Activated T-helper 1 cell treated with anti-CD3 and anti-CD28 coated beads, Interleukin-12 subunit alpha, Interleukin-12 subunit beta, Interleukin-2, Interleukin-4 antibody, amounts not matched to agents 30 ng/mL and 10 ng/mL and 1 ng/mL, durations not matched to agents 14 hours and 24 hours and 36 hours (primary cell): ENCODE measurements at regions not wholly inside any gene's neighbourhood (a gene's known extent, or its start where the extent isn't known, plus 50 kb on each side); places are given as distances from the start of the nearest gene placed in this dataset.
A peak's percentile ranks its signal among the peaks of the same experiment; 100 is the strongest.
"Not testable (repeated sequence)": the region's sequence is repeated elsewhere in the genome, so short reads cannot be mapped to it uniquely, and the experiment has no call there.

Experiments used
- DNase-seq: peaks from one replicate; pipeline ENCODE4 v3.0.0; 2021; ENCODE audit warnings: low spot score
- H3K27ac Mint-ChIP-seq: one replicate; pipeline ENCODE4 v1.8.0; 2021; ENCODE audit warnings: mild to moderate bottlenecking, mixed read lengths
- H3K27me3 Mint-ChIP-seq: one replicate; pipeline ENCODE4 v1.8.0; 2022; ENCODE audit warnings: mild to moderate bottlenecking, moderate library complexity, mixed read lengths; ENCODE audit not compliant: insufficient read depth
- H3K36me3 Mint-ChIP-seq: one replicate; pipeline ENCODE4 v1.8.0; 2021; ENCODE audit warnings: low read depth, mixed read lengths
- H3K4me1 Mint-ChIP-seq: one replicate; pipeline ENCODE4 v1.8.0; 2021; ENCODE audit warnings: low read depth, mixed read lengths
- H3K4me3 Mint-ChIP-seq: one replicate; pipeline ENCODE4 v1.8.0; 2021; ENCODE audit warnings: mild to moderate bottlenecking, moderate library complexity, mixed read lengths
- H3K9me3 Mint-ChIP-seq: one replicate; pipeline ENCODE4 v1.8.0; 2021; ENCODE audit warnings: mixed read lengths
- intact Hi-C: fragments of 100-400 bp; cut with micrococcal nuclease; formaldehyde crosslinking; loops from one replicate; pipeline ENCODE4 v1.15.1; 2024

DNA sequence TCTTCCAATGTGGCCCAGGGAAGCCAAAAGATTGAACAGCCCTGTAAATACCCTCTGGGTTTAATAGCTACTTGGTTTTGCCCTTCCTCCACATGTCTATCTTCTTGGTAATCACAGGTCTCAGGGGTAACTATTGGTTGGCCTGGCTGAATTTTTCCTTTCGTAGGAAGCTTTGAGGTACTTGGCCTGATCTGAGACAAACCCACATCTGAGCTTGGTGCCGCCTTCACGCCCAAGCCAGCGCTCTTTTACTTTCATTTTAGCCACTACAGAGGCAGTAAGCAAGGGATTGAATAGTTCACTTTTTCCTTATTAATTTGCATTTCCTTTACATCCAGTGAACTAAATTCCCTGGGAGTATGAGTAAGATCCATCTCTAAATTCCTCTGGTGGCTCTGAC is 397.6 kb upstream of the USP9Y start:
- no peaks in the 10 kb centered on the region for H3K36me3 Mint-ChIP-seq
- DNase-seq, result no peak
- no peaks in the 10 kb centered on the region for H3K4me1 Mint-ChIP-seq
- no peaks in the 10 kb centered on the region for H3K9me3 Mint-ChIP-seq
- H3K27me3 Mint-ChIP-seq, result no peaks in the 10 kb centered on the region
- peak overlapping the region; percentile 34 for H3K4me3 Mint-ChIP-seq
- intact Hi-C loops, result no loop called here
- no peak overlapping the region for H3K27ac Mint-ChIP-seq

GRCh38 chrY:12305456-12305855 is 395.6 kb upstream of the USP9Y start:
- Mint-ChIP-seq H3K4me3 (no peak overlapping the region), H3K4me1 (no peaks in the 10 kb centered on the region), H3K9me3 (no peaks in the 10 kb centered on the region), H3K27me3 (no peaks in the 10 kb centered on the region), H3K36me3 (no peaks in the 10 kb centered on the region), H3K27ac (no peak overlapping the region)
- intact Hi-C loops, result no loop called here
- no peak for DNase-seq

DNA sequence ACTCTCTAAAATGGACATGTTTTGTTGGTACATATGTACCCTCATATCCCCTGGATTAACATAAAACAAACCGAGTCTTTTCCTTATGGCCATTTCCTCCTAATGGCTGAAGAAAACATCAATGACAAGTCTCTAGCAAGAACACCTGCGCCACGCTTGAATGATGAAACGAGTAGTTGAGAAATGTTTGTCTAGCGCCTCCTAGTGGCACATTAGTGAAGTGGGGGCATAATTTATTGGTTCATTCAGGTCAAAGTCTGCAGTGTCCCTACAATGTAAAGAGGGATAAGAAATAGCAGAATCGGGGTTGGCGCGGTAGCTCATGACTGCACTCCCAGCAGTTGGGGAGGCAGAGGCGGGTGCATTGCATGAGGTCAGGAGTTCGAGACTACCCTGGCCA is 391.8 kb upstream of the USP9Y start:
- no peak overlapping the region for H3K27ac Mint-ChIP-seq
- intact Hi-C loops, result no loop called here
- no peak overlapping the region for H3K4me3 Mint-ChIP-seq
- no peak for DNase-seq
- H3K4me1 Mint-ChIP-seq, result no peaks in the 10 kb centered on the region
- H3K36me3 Mint-ChIP-seq, result no peaks in the 10 kb centered on the region
- no peaks in the 10 kb centered on the region for H3K9me3 Mint-ChIP-seq
- H3K27me3 Mint-ChIP-seq, result no peaks in the 10 kb centered on the region

GRCh38 chrY:12310832-12311231 is 390.2 kb upstream of the USP9Y start:
- intact Hi-C loops, result no loop called here
- Mint-ChIP-seq H3K27ac (no peak overlapping the region), H3K36me3 (no peaks in the 10 kb centered on the region), H3K4me3 (no peak overlapping the region), H3K27me3 (no peaks in the 10 kb centered on the region), H3K9me3 (no peaks in the 10 kb centered on the region), H3K4me1 (no peaks in the 10 kb centered on the region)
- DNase-seq, result no peak

GRCh38 chrY:12327751-12328150 is 373.3 kb upstream of the USP9Y start:
- Mint-ChIP-seq H3K9me3 (no peaks in the 10 kb centered on the region), H3K4me1 (no peaks in the 10 kb centered on the region), H3K4me3 (no peak overlapping the region), H3K36me3 (no peaks in the 10 kb centered on the region), H3K27me3 (no peaks in the 10 kb centered on the region), H3K27ac (no peak overlapping the region)
- intact Hi-C loops, result no loop called here
- no peak for DNase-seq

DNA sequence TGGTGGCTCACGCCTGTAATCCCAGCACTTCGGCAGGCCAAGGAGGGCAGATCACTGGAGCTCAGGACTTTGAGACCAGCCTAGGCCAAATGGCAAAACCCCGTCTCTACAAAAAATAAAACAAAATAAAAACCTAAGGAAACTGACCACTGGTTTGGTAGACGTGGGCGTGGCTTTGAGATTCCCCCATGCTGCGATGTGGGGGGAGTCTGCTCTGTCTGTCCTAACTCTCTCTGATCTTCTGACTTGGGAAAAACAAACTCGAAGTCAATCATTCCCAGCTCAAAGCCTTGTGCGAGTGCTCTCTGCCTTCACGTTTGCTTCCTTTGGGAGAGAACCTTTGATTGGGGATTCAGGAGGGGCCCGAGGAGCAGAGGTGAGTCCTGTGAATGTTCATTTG is 369.1 kb upstream of the USP9Y start:
- H3K4me1 Mint-ChIP-seq, H3K27me3 Mint-ChIP-seq, H3K27ac Mint-ChIP-seq, H3K36me3 Mint-ChIP-seq, intact Hi-C loops, H3K4me3 Mint-ChIP-seq, DNase-seq, H3K9me3 Mint-ChIP-seq: not testable (repeated sequence)

DNA sequence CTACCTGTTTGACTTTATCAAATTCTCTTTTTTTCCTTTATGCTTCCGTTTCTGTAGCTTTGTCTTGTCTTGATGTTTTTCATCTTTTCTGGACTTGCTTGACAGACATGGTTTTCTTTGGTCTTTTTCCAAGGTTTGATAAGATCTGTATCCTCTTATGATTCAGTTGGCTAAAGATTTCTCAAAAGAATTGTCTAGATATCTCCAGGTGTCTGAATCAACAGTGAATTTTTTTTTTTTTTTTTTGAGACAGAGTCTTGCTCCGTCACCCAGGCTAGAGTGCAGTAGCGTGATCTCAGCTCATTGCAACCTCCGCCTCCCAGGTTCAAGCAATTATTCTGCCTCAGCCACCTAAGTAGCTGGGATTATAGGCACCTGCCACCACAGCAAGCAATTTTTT is 357.8 kb upstream of the USP9Y start:
- H3K27me3 Mint-ChIP-seq, result no peaks in the 10 kb centered on the region
- H3K36me3 Mint-ChIP-seq, result no peaks in the 10 kb centered on the region
- no peak overlapping the region for H3K4me3 Mint-ChIP-seq
- no peak overlapping the region for H3K27ac Mint-ChIP-seq
- H3K9me3 Mint-ChIP-seq, result no peaks in the 10 kb centered on the region
- no peak for DNase-seq
- no peaks in the 10 kb centered on the region for H3K4me1 Mint-ChIP-seq
- intact Hi-C loops, result no loop called here

DNA sequence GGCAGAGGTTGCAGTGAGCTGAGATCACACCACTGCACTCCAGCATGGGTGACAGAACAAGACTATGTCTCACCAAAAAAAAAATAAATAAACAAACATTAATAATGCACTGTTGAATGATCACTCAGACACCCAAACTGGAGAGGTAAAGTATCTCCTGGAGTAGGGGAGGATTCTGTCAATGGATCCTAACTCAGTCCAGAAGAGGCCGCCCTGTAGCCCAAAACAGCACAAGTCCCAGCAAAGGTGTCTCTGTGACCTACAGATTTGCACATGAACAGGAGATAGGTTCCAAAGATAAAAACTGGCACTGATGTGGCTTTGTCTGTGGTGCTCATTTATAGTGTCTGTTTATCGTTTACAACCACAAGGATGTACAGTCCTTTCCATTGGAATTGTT is 352.9 kb upstream of the USP9Y start:
- Mint-ChIP-seq H3K36me3 (no peaks in the 10 kb centered on the region), H3K9me3 (no peaks in the 10 kb centered on the region), H3K4me3 (no peak overlapping the region), H3K4me1 (no peaks in the 10 kb centered on the region), H3K27ac (no peak overlapping the region), H3K27me3 (no peaks in the 10 kb centered on the region)
- intact Hi-C loops, result no loop called here
- DNase-seq, result no peak

GRCh38 chrY:12357204-12357603 is 343.8 kb upstream of the USP9Y start:
- H3K4me3 Mint-ChIP-seq, result no peak overlapping the region
- H3K27ac Mint-ChIP-seq, result no peak overlapping the region
- intact Hi-C loops, result no loop called here
- H3K4me1 Mint-ChIP-seq, result no peaks in the 10 kb centered on the region
- H3K9me3 Mint-ChIP-seq, result no peaks in the 10 kb centered on the region
- DNase-seq, result no peak
- no peaks in the 10 kb centered on the region for H3K27me3 Mint-ChIP-seq
- no peaks in the 10 kb centered on the region for H3K36me3 Mint-ChIP-seq

DNA sequence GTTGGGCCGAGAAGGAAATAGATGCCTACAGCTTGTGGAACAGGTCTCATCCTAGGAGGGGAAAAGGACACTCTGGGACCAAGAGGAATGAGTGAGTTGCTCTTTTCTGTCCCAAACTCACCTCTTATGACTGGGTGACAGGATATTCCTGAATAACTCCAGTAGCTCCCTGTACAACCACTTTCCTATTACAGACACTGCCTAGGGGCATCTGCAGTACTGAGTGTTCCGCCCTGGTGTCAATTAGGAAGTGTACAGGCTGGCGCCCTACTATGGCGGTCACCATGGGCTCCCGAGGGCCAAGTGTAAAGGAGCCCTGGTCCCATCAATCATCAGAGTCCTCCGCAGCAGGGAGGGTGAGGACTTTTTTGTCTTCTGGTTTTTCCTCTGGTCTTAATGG is 343.4 kb upstream of the USP9Y start:
- H3K4me3 Mint-ChIP-seq, result no peak overlapping the region
- H3K9me3 Mint-ChIP-seq, result no peaks in the 10 kb centered on the region
- H3K27ac Mint-ChIP-seq, result no peak overlapping the region
- H3K27me3 Mint-ChIP-seq, result no peaks in the 10 kb centered on the region
- DNase-seq, result no peak
- H3K36me3 Mint-ChIP-seq, result no peaks in the 10 kb centered on the region
- intact Hi-C loops, result no loop called here
- no peaks in the 10 kb centered on the region for H3K4me1 Mint-ChIP-seq

GRCh38 chrY:12358337-12358736 is 342.7 kb upstream of the USP9Y start:
- H3K27me3 Mint-ChIP-seq, result no peaks in the 10 kb centered on the region
- no peaks in the 10 kb centered on the region for H3K4me1 Mint-ChIP-seq
- no peak overlapping the region for H3K4me3 Mint-ChIP-seq
- no peak for DNase-seq
- H3K27ac Mint-ChIP-seq, result no peak overlapping the region
- H3K9me3 Mint-ChIP-seq, result no peaks in the 10 kb centered on the region
- intact Hi-C loops, result no loop called here
- H3K36me3 Mint-ChIP-seq, result no peaks in the 10 kb centered on the region

- no peaks in the 10 kb centered on the region for H3K36me3 Mint-ChIP-seq
- H3K27me3 Mint-ChIP-seq, result no peaks in the 10 kb centered on the region
- H3K9me3 Mint-ChIP-seq, result no peaks in the 10 kb centered on the region
- no peak for DNase-seq
- H3K4me3 Mint-ChIP-seq, result no peak overlapping the region
- H3K27ac Mint-ChIP-seq, result no peak overlapping the region
- intact Hi-C loops, result no loop called here
- no peaks in the 10 kb centered on the region for H3K4me1 Mint-ChIP-seq
Measured at GRCh38 chrY:12359867-12360266, 341.2 kb upstream of the USP9Y start.

DNA sequence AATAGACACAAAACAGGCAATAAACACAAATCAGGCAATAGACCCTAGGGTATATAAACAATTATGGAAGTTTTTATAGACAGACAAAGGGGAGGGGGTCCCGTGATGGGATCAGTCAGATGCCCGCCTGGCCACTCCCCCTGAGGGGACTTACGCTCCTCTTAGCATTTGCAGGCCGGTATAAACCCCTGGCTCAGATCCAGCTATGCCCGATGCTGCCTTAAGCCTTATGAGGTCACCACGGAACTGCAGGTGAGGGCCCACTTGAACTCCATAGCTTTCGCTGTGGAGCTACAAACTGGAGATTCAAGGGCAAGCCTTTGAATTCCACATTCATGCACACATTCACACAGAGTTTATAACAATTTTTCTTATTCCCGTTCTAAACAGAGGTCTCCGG is 340.5 kb upstream of the USP9Y start:
- Mint-ChIP-seq H3K27me3 (no peaks in the 10 kb centered on the region), H3K4me3 (no peak overlapping the region), H3K27ac (no peak overlapping the region), H3K36me3 (no peaks in the 10 kb centered on the region), H3K9me3 (no peaks in the 10 kb centered on the region), H3K4me1 (no peaks in the 10 kb centered on the region)
- intact Hi-C loops, result no loop called here
- DNase-seq, result no peak

- intact Hi-C loops, result no loop called here
- Mint-ChIP-seq H3K27me3 (no peaks in the 10 kb centered on the region), H3K4me3 (no peak overlapping the region), H3K36me3 (no peaks in the 10 kb centered on the region), H3K9me3 (no peaks in the 10 kb centered on the region), H3K4me1 (no peaks in the 10 kb centered on the region), H3K27ac (no peak overlapping the region)
- no peak for DNase-seq
Measured at GRCh38 chrY:12365311-12365910, 335.6 kb upstream of the USP9Y start.
